OCI-LY7 (cell line): ENCODE measurements at regions not wholly inside any gene's neighbourhood (a gene's known extent, or its start where the extent isn't known, plus 50 kb on each side); places are given as distances from the start of the nearest gene placed in this dataset.

ENCODE experiments used
- EZH2phosphoT487 ChIP-seq: fragments of 200-600 bp; sonication (generic); IDR thresholded peaks from 2 replicates; pipeline ENCODE4 v1.6.1; 2018; ENCODE audit warnings: low read depth, borderline replicate concordance, mild to moderate bottlenecking, mixed run types, antibody characterized with exemption, low read length, moderate library complexity, mixed read lengths
- TF ChIP-seq, protein P1 (sequence below): fragments of 200-600 bp; sonication (generic); conservative IDR thresholded peaks from 2 replicates; pipeline ENCODE4 v1.5.1; 2014; ENCODE audit warnings: mild to moderate bottlenecking, antibody characterized with exemption, low read length, moderate library complexity, mixed read lengths

GRCh38 chr9:115289757-115290208 lies 171.8 kb upstream of the TNC start:
- TF ChIP-seq, protein P1, sequence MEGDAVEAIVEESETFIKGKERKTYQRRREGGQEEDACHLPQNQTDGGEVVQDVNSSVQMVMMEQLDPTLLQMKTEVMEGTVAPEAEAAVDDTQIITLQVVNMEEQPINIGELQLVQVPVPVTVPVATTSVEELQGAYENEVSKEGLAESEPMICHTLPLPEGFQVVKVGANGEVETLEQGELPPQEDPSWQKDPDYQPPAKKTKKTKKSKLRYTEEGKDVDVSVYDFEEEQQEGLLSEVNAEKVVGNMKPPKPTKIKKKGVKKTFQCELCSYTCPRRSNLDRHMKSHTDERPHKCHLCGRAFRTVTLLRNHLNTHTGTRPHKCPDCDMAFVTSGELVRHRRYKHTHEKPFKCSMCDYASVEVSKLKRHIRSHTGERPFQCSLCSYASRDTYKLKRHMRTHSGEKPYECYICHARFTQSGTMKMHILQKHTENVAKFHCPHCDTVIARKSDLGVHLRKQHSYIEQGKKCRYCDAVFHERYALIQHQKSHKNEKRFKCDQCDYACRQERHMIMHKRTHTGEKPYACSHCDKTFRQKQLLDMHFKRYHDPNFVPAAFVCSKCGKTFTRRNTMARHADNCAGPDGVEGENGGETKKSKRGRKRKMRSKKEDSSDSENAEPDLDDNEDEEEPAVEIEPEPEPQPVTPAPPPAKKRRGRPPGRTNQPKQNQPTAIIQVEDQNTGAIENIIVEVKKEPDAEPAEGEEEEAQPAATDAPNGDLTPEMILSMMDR: no peak
- no peak for TF ChIP-seq EZH2phosphoT487
